GM12864 (cell line): ENCODE measurements at regions not wholly inside any gene's neighbourhood (a gene's known extent, or its start where the extent isn't known, plus 50 kb on each side); places are given as distances from the start of the nearest gene placed in this dataset.

Experiments used
- DNase-seq: peaks from one replicate; pipeline ENCODE4 v3.0.0-alpha.2; 2011; ENCODE audit warnings: low read depth
- H3K4me3 ChIP-seq: 2 replicates; pipeline ENCODE4 v1.5.1; 2011; ENCODE audit warnings: mild to moderate bottlenecking, low read depth, low read length, control low read depth
- TF ChIP-seq, protein P1 (sequence below): IDR thresholded peaks from 2 replicates; pipeline ENCODE4 v1.5.1; 2011; ENCODE audit warnings: low read depth, mild to moderate bottlenecking, moderate library complexity, low read length, control low read depth, inconsistent platforms; ENCODE audit errors: missing control alignments

DNA sequence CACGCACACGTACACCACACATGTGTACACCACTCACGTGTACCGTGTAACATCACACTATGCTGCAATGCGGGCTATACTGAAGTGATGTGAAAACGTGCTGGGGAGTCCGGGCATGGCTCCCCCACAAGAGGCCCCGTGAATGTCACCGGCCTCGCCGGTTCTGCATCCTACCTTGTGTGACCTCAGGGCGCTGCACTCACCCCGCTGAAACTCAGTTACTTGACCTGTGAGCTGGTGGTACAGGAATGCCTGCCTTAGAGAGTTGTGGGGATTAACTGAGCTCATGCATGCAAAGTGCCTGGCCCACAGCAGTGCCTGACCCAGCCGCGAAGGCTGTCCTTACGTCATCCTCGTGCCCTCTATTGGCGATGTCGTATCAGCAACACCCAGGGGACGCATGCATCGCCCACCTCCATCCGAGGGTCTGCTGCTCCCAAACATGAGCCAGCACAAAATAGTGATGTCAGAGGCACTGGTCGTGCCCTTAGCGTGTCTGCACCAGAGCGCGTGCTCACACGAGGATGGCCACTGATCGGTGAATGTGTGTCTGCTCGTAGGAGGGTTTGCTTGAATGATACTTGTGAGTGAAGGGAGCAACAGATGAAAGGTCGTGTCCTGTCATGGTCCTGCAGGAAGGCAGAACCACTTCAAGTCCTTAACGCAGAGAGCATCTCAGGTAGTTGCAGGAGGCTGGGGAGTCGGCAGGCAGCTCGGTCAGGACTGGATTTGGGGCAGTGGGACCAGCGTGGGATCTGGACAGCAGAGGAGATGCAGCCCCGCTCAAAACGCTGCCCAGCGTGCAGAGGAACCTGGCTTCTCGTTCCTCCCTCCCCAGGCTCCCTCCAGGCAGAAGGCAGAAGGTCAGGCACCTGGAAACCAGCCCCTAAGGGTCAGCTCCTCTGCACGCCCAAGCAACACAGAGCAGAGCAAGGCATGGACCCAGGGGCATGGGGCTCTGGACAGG lies 126.2 kb upstream of the SPACA7 start:
- DNase-seq: no peak
- no peak overlapping the region for H3K4me3 ChIP-seq
- TF ChIP-seq, protein P1, sequence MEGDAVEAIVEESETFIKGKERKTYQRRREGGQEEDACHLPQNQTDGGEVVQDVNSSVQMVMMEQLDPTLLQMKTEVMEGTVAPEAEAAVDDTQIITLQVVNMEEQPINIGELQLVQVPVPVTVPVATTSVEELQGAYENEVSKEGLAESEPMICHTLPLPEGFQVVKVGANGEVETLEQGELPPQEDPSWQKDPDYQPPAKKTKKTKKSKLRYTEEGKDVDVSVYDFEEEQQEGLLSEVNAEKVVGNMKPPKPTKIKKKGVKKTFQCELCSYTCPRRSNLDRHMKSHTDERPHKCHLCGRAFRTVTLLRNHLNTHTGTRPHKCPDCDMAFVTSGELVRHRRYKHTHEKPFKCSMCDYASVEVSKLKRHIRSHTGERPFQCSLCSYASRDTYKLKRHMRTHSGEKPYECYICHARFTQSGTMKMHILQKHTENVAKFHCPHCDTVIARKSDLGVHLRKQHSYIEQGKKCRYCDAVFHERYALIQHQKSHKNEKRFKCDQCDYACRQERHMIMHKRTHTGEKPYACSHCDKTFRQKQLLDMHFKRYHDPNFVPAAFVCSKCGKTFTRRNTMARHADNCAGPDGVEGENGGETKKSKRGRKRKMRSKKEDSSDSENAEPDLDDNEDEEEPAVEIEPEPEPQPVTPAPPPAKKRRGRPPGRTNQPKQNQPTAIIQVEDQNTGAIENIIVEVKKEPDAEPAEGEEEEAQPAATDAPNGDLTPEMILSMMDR: no peak

DNA sequence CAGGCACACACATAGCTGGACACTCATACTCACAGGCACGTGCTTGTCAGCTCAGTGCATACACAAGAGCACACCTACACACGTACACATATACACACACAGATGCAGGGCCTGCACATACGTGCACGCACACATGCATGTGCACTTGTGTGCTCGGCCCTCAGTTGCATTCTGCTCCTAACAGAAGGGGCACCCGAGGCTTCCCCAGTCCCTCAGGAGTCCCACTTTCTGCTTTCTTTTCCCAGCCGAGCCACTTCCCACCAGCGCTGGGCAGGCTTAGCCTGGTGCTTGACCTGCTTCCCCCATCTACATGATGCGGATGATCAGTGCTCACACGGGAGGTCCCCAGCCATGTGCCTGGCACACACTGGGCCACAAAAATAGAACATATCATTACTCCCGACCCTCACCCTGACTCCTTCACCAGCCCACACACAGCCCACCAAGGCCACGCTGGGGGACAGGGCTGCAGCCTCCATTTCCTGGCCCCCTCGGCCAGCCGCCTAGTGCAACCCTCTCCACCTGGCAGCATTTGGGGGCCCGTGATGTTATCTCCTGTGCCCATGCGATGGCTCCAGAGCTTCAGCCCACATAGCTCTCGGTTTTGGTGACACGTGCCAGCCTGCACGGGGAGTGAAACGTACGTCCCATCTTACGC lies 125.2 kb upstream of the SPACA7 start:
- TF ChIP-seq, protein P1: no peak
- DNase-seq: no peak
- H3K4me3 ChIP-seq: no peak overlapping the region

DNA sequence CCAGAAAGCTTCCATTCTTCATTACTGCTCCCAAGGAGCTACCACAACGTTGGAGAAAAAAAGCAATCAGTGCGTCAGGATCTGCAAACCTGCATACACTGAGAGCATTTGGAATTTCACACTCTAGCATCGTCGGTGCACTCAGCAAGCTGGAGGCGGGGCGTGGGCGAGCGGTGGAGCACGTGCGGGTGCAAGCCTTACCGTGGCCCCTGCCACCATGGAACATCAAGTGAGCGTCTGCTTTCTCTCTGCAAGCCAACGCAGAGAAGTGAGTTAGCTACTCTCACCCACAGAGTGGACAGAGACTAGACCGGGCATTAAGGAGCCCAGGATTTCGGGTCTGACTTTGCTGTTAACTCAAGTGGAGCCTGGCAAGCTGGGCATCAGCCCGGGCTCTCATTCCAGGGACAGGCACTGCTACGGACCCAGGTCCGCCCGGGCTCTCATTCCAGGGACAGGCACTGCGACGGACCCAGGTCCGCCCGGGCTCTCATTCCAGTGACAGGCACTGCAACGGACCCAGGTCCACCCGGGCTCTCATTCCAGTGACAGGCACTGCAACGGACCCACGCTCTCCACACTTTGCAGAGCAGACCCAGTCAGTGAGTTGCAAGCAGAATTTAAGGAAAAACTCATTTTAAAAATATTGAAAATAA lies 124.1 kb upstream of the SPACA7 start:
- no peak for DNase-seq
- TF ChIP-seq, protein P1: no peak
- H3K4me3 ChIP-seq: no peak overlapping the region

DNA sequence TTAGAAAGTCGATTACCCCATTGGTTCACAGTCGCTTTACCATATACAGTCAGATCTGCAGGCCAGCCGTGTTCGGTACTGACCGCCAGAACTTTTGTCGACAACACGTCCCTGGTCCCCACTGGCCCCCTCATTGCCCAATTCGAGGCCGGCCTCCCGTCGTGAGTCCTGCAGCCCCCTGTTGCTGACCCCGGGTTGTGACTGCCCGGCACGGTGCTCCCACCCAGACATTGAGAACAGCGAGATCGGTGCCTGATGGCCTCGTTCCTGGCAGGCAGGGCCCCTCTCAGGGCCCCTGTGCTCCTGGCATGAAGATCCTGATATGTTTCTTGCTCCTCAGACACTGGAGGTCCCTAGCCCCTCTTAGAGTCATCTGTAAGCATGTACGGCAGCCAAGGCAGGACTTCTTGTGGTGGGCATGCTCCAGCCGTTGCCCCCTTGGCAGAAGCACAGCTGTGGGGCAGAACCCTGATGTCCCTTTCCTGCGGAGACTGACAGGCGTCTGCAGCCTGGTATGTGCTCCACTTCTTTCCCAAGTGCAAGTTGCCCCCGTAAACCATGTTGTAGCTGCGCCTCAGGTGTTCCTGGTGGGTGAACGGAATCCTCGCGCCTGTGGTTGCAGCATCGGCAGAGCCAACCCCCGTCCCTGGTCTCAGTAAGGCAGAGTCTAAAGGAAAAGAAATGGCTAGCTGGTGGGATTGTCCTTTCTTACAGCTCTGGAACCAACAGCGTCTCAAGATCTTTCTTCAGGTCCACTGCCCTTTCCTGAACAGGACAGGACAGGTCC lies 123.2 kb upstream of the SPACA7 start:
- no peak for DNase-seq
- TF ChIP-seq, protein P1: no peak
- H3K4me3 ChIP-seq: no peak overlapping the region

DNA sequence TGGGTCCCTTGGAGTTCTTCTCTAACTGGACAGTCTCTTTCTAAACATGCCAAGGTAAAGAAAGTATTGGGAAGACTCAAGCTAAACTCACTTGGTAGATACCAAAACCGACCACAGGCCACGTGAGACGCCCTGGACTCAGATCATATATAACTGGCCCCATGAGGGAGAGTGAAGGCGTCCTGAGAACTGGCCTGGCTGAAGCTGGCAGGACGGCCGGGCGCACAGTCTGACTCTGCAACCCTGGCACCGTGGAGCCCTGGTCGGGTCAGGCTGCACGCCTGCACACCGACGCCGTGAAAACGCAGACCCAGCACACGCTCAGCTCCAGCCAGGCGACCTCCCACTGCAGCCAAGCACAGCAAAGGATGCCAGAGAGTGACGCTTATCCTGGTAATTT lies 122.5 kb upstream of the SPACA7 start:
- TF ChIP-seq, protein P1: no peak
- no peak for DNase-seq
- H3K4me3 ChIP-seq: no peak overlapping the region

DNA sequence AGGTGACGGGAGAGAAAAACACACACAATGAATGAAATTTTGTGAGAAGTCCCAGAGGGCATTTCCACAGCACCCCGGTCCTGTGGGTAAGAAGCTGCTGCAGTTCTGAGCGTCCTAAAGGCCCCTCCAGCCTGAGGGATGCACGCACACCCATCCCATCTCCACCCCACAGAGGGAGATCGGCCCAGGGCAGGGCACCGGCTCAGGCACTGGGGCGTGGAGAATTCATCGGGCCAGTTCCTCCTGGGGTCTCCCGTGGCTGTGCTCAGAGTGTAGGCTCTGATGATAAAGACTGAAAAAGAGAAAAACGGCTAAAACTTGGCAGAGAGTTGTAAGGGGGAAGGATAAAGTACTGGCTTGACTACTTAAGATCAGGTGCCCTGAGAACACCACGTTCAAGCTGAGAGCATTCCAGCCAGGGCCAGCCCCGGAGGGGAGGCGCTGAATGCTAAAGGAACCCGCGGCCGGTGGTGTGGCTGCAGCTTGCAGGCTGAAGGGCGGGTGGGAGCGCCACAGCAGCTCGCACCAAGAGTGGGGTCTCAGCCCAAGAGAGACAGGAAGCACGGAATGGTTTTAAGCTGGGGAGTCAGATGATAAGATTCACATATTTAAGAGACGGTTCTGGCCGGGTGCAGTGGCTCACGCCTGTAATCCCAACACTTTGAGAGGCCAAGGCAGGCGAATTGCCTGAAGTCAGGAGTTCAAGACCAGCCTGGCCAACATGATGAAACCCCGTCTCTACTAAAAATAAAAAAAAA lies 121.9 kb upstream of the SPACA7 start:
- DNase-seq: no peak
- H3K4me3 ChIP-seq: no peak overlapping the region
- TF ChIP-seq, protein P1: no peak
